HAP-1 (cell line): ENCODE measurements at regions not wholly inside any gene's neighbourhood (a gene's known extent, or its start where the extent isn't known, plus 50 kb on each side); places are given as distances from the start of the nearest gene placed in this dataset.

Experiments used
- DNase-seq, 2 experiments: peaks; one replicate each; pipeline ENCODE4 v3.0.0-alpha.2; 2016 to 2020; ENCODE audit warnings: low spot score in 2 of 2
- H3K27me3 ChIP-seq: fragments of 250-450 bp; sonication (Bioruptor Pico); 2 replicates; pipeline ENCODE4 v1.5.1; 2020; ENCODE audit warnings: low read depth, mild to moderate bottlenecking, moderate library complexity
- H3K36me3 ChIP-seq: fragments of 250-450 bp; sonication (Bioruptor Pico); replicated peaks from 2 replicates; pipeline ENCODE4 v1.5.1; 2020; ENCODE audit warnings: mild to moderate bottlenecking
- H3K4me1 ChIP-seq: fragments of 250-450 bp; sonication (Bioruptor Pico); 2 replicates; pipeline ENCODE4 v1.5.1; 2020; ENCODE audit warnings: mild to moderate bottlenecking
- H3K4me3 ChIP-seq: fragments of 250-450 bp; sonication (Bioruptor Pico); 2 replicates; pipeline ENCODE4 v1.5.1; 2020; ENCODE audit warnings: mild to moderate bottlenecking, moderate library complexity
- H3K9me3 ChIP-seq: fragments of 250-450 bp; sonication (Bioruptor Pico); 2 replicates; pipeline ENCODE4 v1.5.1; 2020; ENCODE audit warnings: mild to moderate bottlenecking, moderate library complexity
- in situ Hi-C: fragments of 300-500 bp; cut with MboI; formaldehyde crosslinking; loops from 3 replicates; pipeline ENCODE4 v1.14.3; 2020; ENCODE audit warnings: low sequenced_read_pairs, inconsistent platforms, mixed read lengths

DNA sequence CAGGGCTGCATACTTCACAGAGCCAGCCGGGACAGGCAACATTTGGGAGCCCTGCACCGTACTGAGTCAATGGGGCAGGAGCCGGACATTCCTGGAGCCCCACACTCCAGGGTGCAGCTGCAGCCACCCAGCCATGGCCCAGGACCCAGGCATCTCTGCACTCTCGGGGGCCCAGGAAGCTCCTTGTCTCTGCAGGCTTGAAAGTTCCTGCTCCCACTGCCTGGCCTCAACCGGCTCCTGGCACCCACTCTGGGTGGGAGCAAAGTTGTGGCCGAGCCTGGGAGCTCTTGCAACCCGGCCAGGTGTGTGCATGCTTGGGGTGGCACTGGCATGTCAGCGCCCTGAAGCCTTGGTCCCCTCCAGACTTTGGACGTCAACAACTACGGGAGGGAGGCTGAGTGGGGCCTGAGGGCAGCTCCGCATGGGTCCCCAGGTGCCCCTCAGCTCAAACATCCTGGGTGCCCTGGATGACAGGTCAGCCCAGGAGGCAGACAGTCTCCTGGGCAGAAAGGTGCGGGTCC is 833.5 kb upstream of the CADM2 start:
- Histone ChIP-seq H3K4me1 (no peaks in the 10 kb centered on the region), H3K27me3 (no peaks in the 10 kb centered on the region), H3K9me3 (no peaks in the 10 kb centered on the region), H3K4me3 (no peak overlapping the region), H3K36me3 (no peaks in the 10 kb centered on the region)
- in situ Hi-C loops: no loop called here
- no peak for DNase-seq

DNA sequence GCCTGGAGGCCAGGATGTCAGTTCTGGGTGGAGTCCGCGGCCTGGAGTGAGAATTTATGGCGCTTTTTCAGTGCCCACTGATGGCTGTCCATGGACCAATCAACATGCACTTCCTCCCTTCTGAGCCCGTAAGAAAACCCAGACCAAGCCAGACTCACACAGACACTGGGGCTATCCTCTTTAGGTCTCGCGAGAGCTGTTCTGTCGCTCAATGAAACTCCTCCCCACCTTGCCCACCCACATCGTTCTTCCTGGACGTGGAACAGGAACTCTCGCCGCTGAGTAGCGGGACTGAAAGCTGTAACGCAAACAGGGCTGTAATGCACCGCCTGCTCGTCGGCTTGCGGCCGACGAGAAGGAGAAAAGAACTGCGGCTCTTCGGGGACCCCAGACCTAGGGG is 833.0 kb upstream of the CADM2 start:
- no peaks in the 10 kb centered on the region for H3K36me3 ChIP-seq
- H3K4me3 ChIP-seq: no peak overlapping the region
- H3K9me3 ChIP-seq: no peaks in the 10 kb centered on the region
- DNase-seq: no peak
- H3K4me1 ChIP-seq: no peaks in the 10 kb centered on the region
- no peaks in the 10 kb centered on the region for H3K27me3 ChIP-seq
- in situ Hi-C loops: no loop called here

GRCh38 chr3:84126160-84126559 is 832.6 kb upstream of the CADM2 start:
- in situ Hi-C loops: no loop called here

DNA sequence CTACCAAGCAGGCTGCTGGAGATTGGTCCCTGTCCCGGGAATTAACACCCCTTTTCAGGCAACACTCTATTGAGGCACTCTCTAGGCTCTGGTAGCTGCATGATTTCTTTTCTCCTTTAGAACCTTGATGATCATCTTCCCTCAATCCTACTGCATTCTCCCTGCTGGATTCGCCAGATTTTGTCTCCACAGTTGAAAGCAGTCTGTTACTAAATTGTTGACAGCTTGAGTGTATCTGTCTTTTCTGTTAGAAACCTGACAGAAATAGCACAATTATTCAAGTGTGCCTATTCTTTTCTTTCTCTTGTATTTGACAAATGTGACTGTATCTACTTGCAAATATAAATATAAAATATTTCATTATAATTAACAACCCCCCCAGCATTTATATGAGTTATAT is 830.8 kb upstream of the CADM2 start:
- in situ Hi-C loops: no loop called here
- H3K27me3 ChIP-seq: no peaks in the 10 kb centered on the region
- H3K4me1 ChIP-seq: 0 out of 2 replicates have a peak, but pooled peaks cover 3% of the 10 kb centered on the region
- no peaks in the 10 kb centered on the region for H3K9me3 ChIP-seq
- no peak for DNase-seq
- no peaks in the 10 kb centered on the region for H3K36me3 ChIP-seq
- no peak overlapping the region for H3K4me3 ChIP-seq

More at GRCh38 chr3:84126160-84126559, 832.6 kb upstream of the CADM2 start:
- no peaks in the 10 kb centered on the region for H3K9me3 ChIP-seq
- H3K27me3 ChIP-seq: no peaks in the 10 kb centered on the region
- DNase-seq: no peak
- no peaks in the 10 kb centered on the region for H3K4me1 ChIP-seq
- H3K4me3 ChIP-seq: no peak overlapping the region
- no peaks in the 10 kb centered on the region for H3K36me3 ChIP-seq

DNA sequence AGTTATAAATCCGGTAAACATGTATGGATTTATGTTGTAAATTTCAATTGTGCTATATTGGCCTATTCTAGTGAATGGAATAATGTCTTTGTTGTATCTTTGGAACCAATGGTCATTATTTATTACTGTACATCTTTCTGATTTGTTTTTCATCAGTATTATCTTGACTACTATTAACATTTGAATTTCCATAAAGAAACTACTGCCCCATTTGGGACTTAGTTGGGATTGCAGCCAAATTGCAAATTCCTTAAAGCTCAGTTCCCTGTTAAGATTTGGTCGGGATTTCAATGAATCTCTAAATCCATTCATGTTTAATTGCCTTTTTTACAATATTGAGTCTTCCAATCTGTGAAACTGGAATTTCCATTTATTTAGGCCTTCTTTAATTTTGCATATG is 822.4 kb upstream of the CADM2 start:
- no peak overlapping the region for H3K4me3 ChIP-seq
- H3K4me1 ChIP-seq: 0 out of 2 replicates have a peak, but pooled peaks cover 3% of the 10 kb centered on the region
- peak in 1 of 2 experiments; percentile 23 for DNase-seq
- no peaks in the 10 kb centered on the region for H3K27me3 ChIP-seq
- in situ Hi-C loops: no loop called here
- H3K36me3 ChIP-seq: no peaks in the 10 kb centered on the region
- no peaks in the 10 kb centered on the region for H3K9me3 ChIP-seq

GRCh38 chr3:84140631-84141030 is 818.2 kb upstream of the CADM2 start:
- no peak for DNase-seq
- H3K4me1 ChIP-seq: no peaks in the 10 kb centered on the region
- no peaks in the 10 kb centered on the region for H3K9me3 ChIP-seq
- H3K36me3 ChIP-seq: no peaks in the 10 kb centered on the region
- H3K4me3 ChIP-seq: no peak overlapping the region
- no peaks in the 10 kb centered on the region for H3K27me3 ChIP-seq
- in situ Hi-C loops: no loop called here

DNA sequence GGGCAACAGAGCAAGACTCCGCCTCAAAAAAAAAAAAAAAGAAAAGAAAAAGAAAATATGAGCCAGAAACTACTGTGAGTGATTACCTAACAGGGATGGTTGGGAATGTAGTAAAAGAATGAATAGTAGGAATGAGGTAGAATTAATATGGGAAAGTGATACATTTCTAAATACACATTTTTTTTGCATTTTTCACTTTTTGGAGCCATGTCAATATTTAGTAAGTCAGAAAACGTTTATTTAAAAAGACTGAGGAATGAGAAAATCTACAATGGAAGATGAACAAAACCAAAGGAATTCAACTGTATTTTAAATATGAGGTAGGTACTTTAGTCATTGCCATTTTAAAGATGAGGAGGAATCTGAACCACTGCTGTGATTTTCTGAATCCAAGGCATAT is 817.2 kb upstream of the CADM2 start:
- Histone ChIP-seq H3K4me3 (no peak overlapping the region), H3K36me3 (no peaks in the 10 kb centered on the region), H3K9me3 (no peaks in the 10 kb centered on the region), H3K4me1 (no peaks in the 10 kb centered on the region), H3K27me3 (no peaks in the 10 kb centered on the region)
- DNase-seq: no peak
- in situ Hi-C loops: no loop called here

- Histone ChIP-seq H3K36me3 (no peaks in the 10 kb centered on the region), H3K9me3 (no peaks in the 10 kb centered on the region), H3K27me3 (no peaks in the 10 kb centered on the region), H3K4me3 (no peak overlapping the region), H3K4me1 (no peaks in the 10 kb centered on the region)
- no peak for DNase-seq
- in situ Hi-C loops: no loop called here
Observed at GRCh38 chr3:84165328-84165727, 793.5 kb upstream of the CADM2 start.

DNA sequence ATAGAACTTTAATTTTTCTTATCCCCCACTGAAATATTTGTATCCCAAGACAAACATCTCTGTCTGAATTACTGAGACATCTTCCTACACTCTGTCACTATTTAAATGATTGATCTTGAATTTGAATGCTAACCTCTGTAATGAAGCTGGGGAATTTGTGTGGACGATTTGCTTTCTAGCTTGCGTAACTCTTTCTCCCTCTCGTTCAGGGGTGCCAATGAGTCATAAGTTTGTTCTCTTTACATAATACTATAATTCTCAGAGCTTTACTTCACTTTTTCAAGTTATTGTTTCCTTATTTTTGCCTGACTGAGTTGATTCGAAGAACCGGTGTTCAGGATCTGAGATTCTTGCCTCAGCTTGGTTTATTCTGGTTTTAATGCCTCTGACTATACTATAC is 783.3 kb upstream of the CADM2 start:
- no peak overlapping the region for H3K4me3 ChIP-seq
- H3K9me3 ChIP-seq: no peaks in the 10 kb centered on the region
- no peaks in the 10 kb centered on the region for H3K27me3 ChIP-seq
- in situ Hi-C loops: no loop called here
- H3K4me1 ChIP-seq: no peaks in the 10 kb centered on the region
- no peak for DNase-seq
- no peaks in the 10 kb centered on the region for H3K36me3 ChIP-seq

GRCh38 chr3:84184937-84185336 is 773.9 kb upstream of the CADM2 start:
- Histone ChIP-seq H3K9me3 (no peaks in the 10 kb centered on the region), H3K36me3 (no peaks in the 10 kb centered on the region), H3K27me3 (no peaks in the 10 kb centered on the region), H3K4me3 (no peak overlapping the region), H3K4me1 (no peaks in the 10 kb centered on the region)
- DNase-seq: no peak
- in situ Hi-C loops: no loop called here

- H3K9me3 ChIP-seq: no peaks in the 10 kb centered on the region
- H3K27me3 ChIP-seq: no peaks in the 10 kb centered on the region
- H3K4me1 ChIP-seq: no peaks in the 10 kb centered on the region
- H3K4me3 ChIP-seq: no peak overlapping the region
- DNase-seq: no peak
- in situ Hi-C loops: no loop called here
- no peaks in the 10 kb centered on the region for H3K36me3 ChIP-seq
Observed at GRCh38 chr3:84194029-84194428, 764.8 kb upstream of the CADM2 start.

DNA sequence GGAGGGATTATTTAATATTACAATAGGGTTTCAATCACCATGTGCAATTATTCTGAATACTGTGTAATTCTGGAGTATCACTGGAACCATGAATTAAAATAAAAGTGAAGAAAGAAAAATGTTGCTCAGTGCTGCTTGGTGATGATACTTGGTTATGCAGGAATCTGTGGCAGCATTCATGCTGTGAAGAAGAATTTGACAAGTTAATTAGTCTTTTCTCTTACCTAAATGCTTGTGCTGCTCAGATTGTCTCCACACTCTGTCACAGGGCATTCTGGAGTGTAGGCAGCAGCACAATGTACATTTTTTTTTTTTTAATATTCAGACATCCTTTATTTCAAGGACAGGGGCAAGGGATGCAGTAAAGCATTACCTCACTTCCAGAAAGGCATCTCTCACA is 749.3 kb upstream of the CADM2 start:
- H3K4me3 ChIP-seq: no peak overlapping the region
- no peaks in the 10 kb centered on the region for H3K27me3 ChIP-seq
- no peaks in the 10 kb centered on the region for H3K4me1 ChIP-seq
- in situ Hi-C loops: no loop called here
- no peaks in the 10 kb centered on the region for H3K9me3 ChIP-seq
- H3K36me3 ChIP-seq: no peaks in the 10 kb centered on the region
- no peak for DNase-seq

GRCh38 chr3:84223512-84223911 is 735.3 kb upstream of the CADM2 start:
- Histone ChIP-seq H3K27me3 (no peaks in the 10 kb centered on the region), H3K36me3 (no peaks in the 10 kb centered on the region), H3K9me3 (peaks cover 12% of the 10 kb centered on the region), H3K4me3 (no peak overlapping the region), H3K4me1 (no peaks in the 10 kb centered on the region)
- in situ Hi-C loops: no loop called here
- DNase-seq: no peak

GRCh38 chr3:84224262-84224661 is 734.5 kb upstream of the CADM2 start:
- in situ Hi-C loops: no loop called here
- H3K4me1 ChIP-seq: no peaks in the 10 kb centered on the region

GRCh38 chr3:84236261-84236660 is 722.5 kb upstream of the CADM2 start:
- H3K4me3 ChIP-seq: no peak overlapping the region
- H3K27me3 ChIP-seq: 0 out of 2 replicates have a peak, but pooled peaks cover 2% of the 10 kb centered on the region
- H3K4me1 ChIP-seq: no peaks in the 10 kb centered on the region
- in situ Hi-C loops: no loop called here
- H3K36me3 ChIP-seq: no peaks in the 10 kb centered on the region
- DNase-seq: no peak
- no peaks in the 10 kb centered on the region for H3K9me3 ChIP-seq

More at GRCh38 chr3:84224262-84224661, 734.5 kb upstream of the CADM2 start:
- Histone ChIP-seq H3K9me3 (peaks cover 12% of the 10 kb centered on the region), H3K36me3 (no peaks in the 10 kb centered on the region), H3K4me3 (no peak overlapping the region), H3K27me3 (no peaks in the 10 kb centered on the region)
- DNase-seq: no peak
